WTC11 (cell line): ENCODE measurements at regions not wholly inside any gene's neighbourhood (a gene's known extent, or its start where the extent isn't known, plus 50 kb on each side); places are given as distances from the start of the nearest gene placed in this dataset.

Experiments
- ATAC-seq: fragments of 200-7000 bp; cut with Tn5 transposase; 2 replicates; pipeline ENCODE4 v1.10.0; 2021; ENCODE audit warnings: mild to moderate bottlenecking, moderate library complexity
- CTCF ChIA-PET: fragments of 300-600 bp; sonication (Branson Sonifier 250); formaldehyde crosslinking; loops from one replicate; lab custom pipeline; 2021; ENCODE audit warnings: antibody characterized with exemption; lab: Charles Lee
- POLR2A ChIA-PET: fragments of 350-600 bp; sonication (Branson Sonifier 250); formaldehyde crosslinking; loops from one replicate; lab custom pipeline; 2021; ENCODE audit warnings: antibody characterized with exemption; lab: Charles Lee
- DNase-seq: peaks from one replicate; pipeline ENCODE4 v3.0.0; 2021; ENCODE audit warnings: low spot score
- H3K27ac Mint-ChIP-seq: 2 replicates; pipeline ENCODE4 v1.8.0; 2021; ENCODE audit warnings: mixed read lengths
- H3K27me3 Mint-ChIP-seq: 2 replicates; pipeline ENCODE4 v1.8.0; 2021; ENCODE audit warnings: low read depth, mild to moderate bottlenecking, moderate library complexity, mixed read lengths
- H3K36me3 Mint-ChIP-seq: 2 replicates; pipeline ENCODE4 v1.8.0; 2021; ENCODE audit warnings: mixed read lengths
- H3K4me1 Mint-ChIP-seq: 2 replicates; pipeline ENCODE4 v1.8.0; 2022; ENCODE audit warnings: mixed read lengths
- H3K4me3 Mint-ChIP-seq: 2 replicates; pipeline ENCODE4 v1.8.0; 2021; ENCODE audit warnings: mild to moderate bottlenecking, moderate library complexity, mixed read lengths
- H3K9me3 Mint-ChIP-seq: 2 replicates; pipeline ENCODE4 v1.8.0; 2021; ENCODE audit warnings: mixed read lengths
- CREM ChIP-seq: sonication (generic); formaldehyde crosslinking; IDR thresholded peaks from 2 replicates; pipeline ENCODE4 v1.8.1; 2022; ENCODE audit warnings: mild to moderate bottlenecking, missing genetic modification reagents, moderate library complexity
- IRF2 ChIP-seq: sonication (generic); formaldehyde crosslinking; IDR thresholded peaks from 2 replicates; pipeline ENCODE4 v1.8.0; 2022; ENCODE audit warnings: low read depth, missing genetic modification reagents, borderline replicate concordance
- JUN ChIP-seq: sonication (generic); formaldehyde crosslinking; IDR thresholded peaks from 2 replicates; pipeline ENCODE4 v1.8.0; 2023; ENCODE audit warnings: mild to moderate bottlenecking, missing genetic modification reagents
- NR2C2 ChIP-seq: sonication (generic); formaldehyde crosslinking; IDR thresholded peaks from 2 replicates; pipeline ENCODE4 v1.8.0; 2022; ENCODE audit warnings: mild to moderate bottlenecking, missing genetic modification reagents
- PRRX2 ChIP-seq: fragments of 250-450 bp; sonication (Bioruptor Pico); IDR thresholded peaks from 2 replicates; pipeline ENCODE4 v1.8.0; 2021; ENCODE audit warnings: mild to moderate bottlenecking
- ZNF317 ChIP-seq: sonication (generic); formaldehyde crosslinking; IDR thresholded peaks from 2 replicates; pipeline ENCODE4 v1.8.1; 2023; ENCODE audit warnings: low read depth, mild to moderate bottlenecking, moderate library complexity, missing genetic modification reagents, borderline replicate concordance
- ZNF671 ChIP-seq: fragments of 250-450 bp; sonication (Bioruptor Pico); IDR thresholded peaks from 2 replicates; pipeline ENCODE4 v1.8.0; 2021; ENCODE audit warnings: mild to moderate bottlenecking
- TF ChIP-seq, protein P1 (sequence below): sonication (generic); formaldehyde crosslinking; IDR thresholded peaks from 2 replicates; pipeline ENCODE4 v1.8.0; 2023; ENCODE audit warnings: missing genetic modification reagents, mild to moderate bottlenecking, borderline replicate concordance
- TF ChIP-seq, protein P2 (sequence below): fragments of 250-450 bp; sonication (Bioruptor Pico); IDR thresholded peaks from 2 replicates; pipeline ENCODE4 v1.9.0; 2021; ENCODE audit warnings: mild to moderate bottlenecking, borderline replicate concordance
- TF ChIP-seq, protein P3 (sequence below): fragments of 200-600 bp; IDR thresholded peaks from 2 replicates; pipeline ENCODE4 v1.8.0; 2022; ENCODE audit warnings: antibody characterized with exemption
- TF ChIP-seq, protein P4 (sequence below): sonication (generic); formaldehyde crosslinking; conservative IDR thresholded peaks from 2 replicates; pipeline ENCODE4 v1.8.1; 2023; ENCODE audit warnings: mild to moderate bottlenecking, low read depth, missing genetic modification reagents, moderate library complexity
- TF ChIP-seq, protein P5 (sequence below): sonication (generic); formaldehyde crosslinking; IDR thresholded peaks from 2 replicates; pipeline ENCODE4 v1.8.1; 2022; ENCODE audit warnings: mild to moderate bottlenecking, moderate library complexity, missing genetic modification reagents

DNA sequence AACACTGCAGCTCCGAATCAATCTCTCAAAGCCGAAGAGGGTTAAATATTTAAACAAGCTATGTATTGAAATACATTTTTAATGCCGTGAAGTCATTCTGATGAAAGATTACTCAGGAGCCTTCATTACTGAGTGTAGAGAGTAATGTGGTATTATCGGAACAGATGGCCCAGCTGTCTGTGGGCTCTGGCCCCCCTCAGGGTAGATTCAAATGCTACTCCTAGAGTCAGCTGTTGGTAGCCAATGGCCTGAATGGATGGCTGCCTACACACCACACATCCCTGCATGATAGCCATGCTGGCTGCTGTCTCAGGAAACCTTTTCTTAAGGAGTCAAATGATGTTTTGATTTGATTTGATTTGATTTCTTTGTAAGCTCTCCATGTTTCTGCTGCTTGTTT, 732.3 kb upstream of the CELF4 start (continued):
- TF ChIP-seq, protein P1, sequence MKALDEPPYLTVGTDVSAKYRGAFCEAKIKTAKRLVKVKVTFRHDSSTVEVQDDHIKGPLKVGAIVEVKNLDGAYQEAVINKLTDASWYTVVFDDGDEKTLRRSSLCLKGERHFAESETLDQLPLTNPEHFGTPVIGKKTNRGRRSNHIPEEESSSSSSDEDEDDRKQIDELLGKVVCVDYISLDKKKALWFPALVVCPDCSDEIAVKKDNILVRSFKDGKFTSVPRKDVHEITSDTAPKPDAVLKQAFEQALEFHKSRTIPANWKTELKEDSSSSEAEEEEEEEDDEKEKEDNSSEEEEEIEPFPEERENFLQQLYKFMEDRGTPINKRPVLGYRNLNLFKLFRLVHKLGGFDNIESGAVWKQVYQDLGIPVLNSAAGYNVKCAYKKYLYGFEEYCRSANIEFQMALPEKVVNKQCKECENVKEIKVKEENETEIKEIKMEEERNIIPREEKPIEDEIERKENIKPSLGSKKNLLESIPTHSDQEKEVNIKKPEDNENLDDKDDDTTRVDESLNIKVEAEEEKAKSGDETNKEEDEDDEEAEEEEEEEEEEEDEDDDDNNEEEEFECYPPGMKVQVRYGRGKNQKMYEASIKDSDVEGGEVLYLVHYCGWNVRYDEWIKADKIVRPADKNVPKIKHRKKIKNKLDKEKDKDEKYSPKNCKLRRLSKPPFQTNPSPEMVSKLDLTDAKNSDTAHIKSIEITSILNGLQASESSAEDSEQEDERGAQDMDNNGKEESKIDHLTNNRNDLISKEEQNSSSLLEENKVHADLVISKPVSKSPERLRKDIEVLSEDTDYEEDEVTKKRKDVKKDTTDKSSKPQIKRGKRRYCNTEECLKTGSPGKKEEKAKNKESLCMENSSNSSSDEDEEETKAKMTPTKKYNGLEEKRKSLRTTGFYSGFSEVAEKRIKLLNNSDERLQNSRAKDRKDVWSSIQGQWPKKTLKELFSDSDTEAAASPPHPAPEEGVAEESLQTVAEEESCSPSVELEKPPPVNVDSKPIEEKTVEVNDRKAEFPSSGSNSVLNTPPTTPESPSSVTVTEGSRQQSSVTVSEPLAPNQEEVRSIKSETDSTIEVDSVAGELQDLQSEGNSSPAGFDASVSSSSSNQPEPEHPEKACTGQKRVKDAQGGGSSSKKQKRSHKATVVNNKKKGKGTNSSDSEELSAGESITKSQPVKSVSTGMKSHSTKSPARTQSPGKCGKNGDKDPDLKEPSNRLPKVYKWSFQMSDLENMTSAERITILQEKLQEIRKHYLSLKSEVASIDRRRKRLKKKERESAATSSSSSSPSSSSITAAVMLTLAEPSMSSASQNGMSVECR (CRISPR knock-in tag): no peak
- no peak for TF ChIP-seq NR2C2
- no peak for TF ChIP-seq IRF2 (CRISPR knock-in tag)
- TF ChIP-seq, protein P2, sequence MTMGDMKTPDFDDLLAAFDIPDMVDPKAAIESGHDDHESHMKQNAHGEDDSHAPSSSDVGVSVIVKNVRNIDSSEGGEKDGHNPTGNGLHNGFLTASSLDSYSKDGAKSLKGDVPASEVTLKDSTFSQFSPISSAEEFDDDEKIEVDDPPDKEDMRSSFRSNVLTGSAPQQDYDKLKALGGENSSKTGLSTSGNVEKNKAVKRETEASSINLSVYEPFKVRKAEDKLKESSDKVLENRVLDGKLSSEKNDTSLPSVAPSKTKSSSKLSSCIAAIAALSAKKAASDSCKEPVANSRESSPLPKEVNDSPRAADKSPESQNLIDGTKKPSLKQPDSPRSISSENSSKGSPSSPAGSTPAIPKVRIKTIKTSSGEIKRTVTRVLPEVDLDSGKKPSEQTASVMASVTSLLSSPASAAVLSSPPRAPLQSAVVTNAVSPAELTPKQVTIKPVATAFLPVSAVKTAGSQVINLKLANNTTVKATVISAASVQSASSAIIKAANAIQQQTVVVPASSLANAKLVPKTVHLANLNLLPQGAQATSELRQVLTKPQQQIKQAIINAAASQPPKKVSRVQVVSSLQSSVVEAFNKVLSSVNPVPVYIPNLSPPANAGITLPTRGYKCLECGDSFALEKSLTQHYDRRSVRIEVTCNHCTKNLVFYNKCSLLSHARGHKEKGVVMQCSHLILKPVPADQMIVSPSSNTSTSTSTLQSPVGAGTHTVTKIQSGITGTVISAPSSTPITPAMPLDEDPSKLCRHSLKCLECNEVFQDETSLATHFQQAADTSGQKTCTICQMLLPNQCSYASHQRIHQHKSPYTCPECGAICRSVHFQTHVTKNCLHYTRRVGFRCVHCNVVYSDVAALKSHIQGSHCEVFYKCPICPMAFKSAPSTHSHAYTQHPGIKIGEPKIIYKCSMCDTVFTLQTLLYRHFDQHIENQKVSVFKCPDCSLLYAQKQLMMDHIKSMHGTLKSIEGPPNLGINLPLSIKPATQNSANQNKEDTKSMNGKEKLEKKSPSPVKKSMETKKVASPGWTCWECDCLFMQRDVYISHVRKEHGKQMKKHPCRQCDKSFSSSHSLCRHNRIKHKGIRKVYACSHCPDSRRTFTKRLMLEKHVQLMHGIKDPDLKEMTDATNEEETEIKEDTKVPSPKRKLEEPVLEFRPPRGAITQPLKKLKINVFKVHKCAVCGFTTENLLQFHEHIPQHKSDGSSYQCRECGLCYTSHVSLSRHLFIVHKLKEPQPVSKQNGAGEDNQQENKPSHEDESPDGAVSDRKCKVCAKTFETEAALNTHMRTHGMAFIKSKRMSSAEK (CRISPR knock-in tag): no peak
- no peak for TF ChIP-seq ZNF671 (CRISPR knock-in tag)
- TF ChIP-seq, protein P3, sequence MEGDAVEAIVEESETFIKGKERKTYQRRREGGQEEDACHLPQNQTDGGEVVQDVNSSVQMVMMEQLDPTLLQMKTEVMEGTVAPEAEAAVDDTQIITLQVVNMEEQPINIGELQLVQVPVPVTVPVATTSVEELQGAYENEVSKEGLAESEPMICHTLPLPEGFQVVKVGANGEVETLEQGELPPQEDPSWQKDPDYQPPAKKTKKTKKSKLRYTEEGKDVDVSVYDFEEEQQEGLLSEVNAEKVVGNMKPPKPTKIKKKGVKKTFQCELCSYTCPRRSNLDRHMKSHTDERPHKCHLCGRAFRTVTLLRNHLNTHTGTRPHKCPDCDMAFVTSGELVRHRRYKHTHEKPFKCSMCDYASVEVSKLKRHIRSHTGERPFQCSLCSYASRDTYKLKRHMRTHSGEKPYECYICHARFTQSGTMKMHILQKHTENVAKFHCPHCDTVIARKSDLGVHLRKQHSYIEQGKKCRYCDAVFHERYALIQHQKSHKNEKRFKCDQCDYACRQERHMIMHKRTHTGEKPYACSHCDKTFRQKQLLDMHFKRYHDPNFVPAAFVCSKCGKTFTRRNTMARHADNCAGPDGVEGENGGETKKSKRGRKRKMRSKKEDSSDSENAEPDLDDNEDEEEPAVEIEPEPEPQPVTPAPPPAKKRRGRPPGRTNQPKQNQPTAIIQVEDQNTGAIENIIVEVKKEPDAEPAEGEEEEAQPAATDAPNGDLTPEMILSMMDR: no peak
- no peak for TF ChIP-seq JUN (CRISPR knock-in tag)
- TF ChIP-seq, protein P4, sequence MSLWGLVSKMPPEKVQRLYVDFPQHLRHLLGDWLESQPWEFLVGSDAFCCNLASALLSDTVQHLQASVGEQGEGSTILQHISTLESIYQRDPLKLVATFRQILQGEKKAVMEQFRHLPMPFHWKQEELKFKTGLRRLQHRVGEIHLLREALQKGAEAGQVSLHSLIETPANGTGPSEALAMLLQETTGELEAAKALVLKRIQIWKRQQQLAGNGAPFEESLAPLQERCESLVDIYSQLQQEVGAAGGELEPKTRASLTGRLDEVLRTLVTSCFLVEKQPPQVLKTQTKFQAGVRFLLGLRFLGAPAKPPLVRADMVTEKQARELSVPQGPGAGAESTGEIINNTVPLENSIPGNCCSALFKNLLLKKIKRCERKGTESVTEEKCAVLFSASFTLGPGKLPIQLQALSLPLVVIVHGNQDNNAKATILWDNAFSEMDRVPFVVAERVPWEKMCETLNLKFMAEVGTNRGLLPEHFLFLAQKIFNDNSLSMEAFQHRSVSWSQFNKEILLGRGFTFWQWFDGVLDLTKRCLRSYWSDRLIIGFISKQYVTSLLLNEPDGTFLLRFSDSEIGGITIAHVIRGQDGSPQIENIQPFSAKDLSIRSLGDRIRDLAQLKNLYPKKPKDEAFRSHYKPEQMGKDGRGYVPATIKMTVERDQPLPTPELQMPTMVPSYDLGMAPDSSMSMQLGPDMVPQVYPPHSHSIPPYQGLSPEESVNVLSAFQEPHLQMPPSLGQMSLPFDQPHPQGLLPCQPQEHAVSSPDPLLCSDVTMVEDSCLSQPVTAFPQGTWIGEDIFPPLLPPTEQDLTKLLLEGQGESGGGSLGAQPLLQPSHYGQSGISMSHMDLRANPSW (CRISPR knock-in tag): no peak
- no peak for TF ChIP-seq ZNF317 (CRISPR knock-in tag)
- no peak for TF ChIP-seq CREM (CRISPR knock-in tag)

DNA sequence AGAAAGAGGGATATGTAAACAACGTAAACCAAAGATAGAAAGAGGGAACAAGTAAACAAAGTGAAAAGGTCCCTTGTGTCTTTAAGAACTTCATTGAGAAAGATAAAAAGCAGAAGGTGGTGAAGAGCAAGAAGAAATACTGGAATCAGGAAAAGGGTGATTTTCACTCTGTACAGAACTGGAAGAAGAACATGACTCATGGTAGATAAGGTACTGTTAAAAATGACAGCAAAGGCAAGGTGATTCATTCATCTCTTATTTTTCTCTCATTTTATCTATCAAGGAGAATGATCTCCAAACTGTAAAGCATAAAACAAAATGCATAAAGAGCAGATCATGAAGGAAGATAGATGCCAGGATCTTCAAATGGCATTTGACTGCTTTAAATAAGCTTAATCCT, 724.6 kb upstream of the CELF4 start:
- Mint-ChIP-seq H3K9me3 (peaks cover 3% of the 10 kb centered on the region; the same call in 1 of the 2 replicates), H3K4me3 (no peak overlapping the region), H3K36me3 (no peaks in the 10 kb centered on the region), H3K27ac (no peak overlapping the region), H3K4me1 (0 out of 2 replicates have a peak, but pooled peaks cover 3% of the 10 kb centered on the region), H3K27me3 (no peaks in the 10 kb centered on the region)
- no peak for ATAC-seq
- DNase-seq: no peak
- ChIA-PET CTCF (no interaction called here), POLR2A (no interaction called here)
- TF ChIP-seq, protein P4 (CRISPR knock-in tag): no peak
- TF ChIP-seq PRRX2 (CRISPR knock-in tag): no peak
- TF ChIP-seq, protein P5, sequence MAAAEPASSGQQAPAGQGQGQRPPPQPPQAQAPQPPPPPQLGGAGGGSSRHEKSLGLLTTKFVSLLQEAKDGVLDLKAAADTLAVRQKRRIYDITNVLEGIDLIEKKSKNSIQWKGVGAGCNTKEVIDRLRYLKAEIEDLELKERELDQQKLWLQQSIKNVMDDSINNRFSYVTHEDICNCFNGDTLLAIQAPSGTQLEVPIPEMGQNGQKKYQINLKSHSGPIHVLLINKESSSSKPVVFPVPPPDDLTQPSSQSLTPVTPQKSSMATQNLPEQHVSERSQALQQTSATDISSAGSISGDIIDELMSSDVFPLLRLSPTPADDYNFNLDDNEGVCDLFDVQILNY: no peak
- TF ChIP-seq, all 79 proteins: peak for 0
